K562 (cell line): ENCODE measurements at regions not wholly inside any gene's neighbourhood (a gene's known extent, or its start where the extent isn't known, plus 50 kb on each side); places are given as distances from the start of the nearest gene placed in this dataset.

Experiments used
- ATAC-seq: fragments of 200-7000 bp; cut with Tn5 transposase; 3 replicates; pipeline ENCODE4 v1.9.1; 2020; ENCODE audit warnings: moderate library complexity
- BruUV-seq: library from RNA; stranded (reverse); fragments of 400-500 nt; replicated peaks from 2 replicates; lab custom pipeline; 2021; lab: Mats Ljungman, UMichigan
- CTCF ChIA-PET: fragments of 300-600 bp; formaldehyde crosslinking; extraction: SDS; loops from one replicate; lab custom pipeline; 2021; ENCODE audit warnings: low intra/inter-chr PET ratio; lab: Yijun Ruan, JAX
- POLR2A ChIA-PET: fragments of 300-600, 350-650 bp; sonication (Branson Sonifier 250); formaldehyde crosslinking; extraction: SDS; loops from one replicate; lab custom pipeline; 2021; ENCODE audit warnings: antibody characterized with exemption, inconsistent platforms; lab: Yijun Ruan, JAX
- DNase-seq, 4 experiments: peaks; one replicate each; pipeline versions ENCODE4 v3.0.0 to v3.0.0-alpha.2; 2011 to 2018; ENCODE audit warnings: low spot score in 3 of 4, mixed read lengths in 3 of 4; ENCODE audit errors: extremely low read depth in 1 of 4
- FAIRE-seq: peaks from 2 replicates; lab custom pipeline; 2011; peaks lifted over from hg19 to GRCh38; lab: Jason Lieb, UNC
- H2AFZ ChIP-seq: 2 replicates; pipeline ENCODE4 v1.6.0; 2011; ENCODE audit warnings: low read depth, low read length, control low read depth, inconsistent platforms
- H3K27ac ChIP-seq: fragments of 200-600 bp; 3 replicates; pipeline ENCODE4 v1.8.0; 2011; ENCODE audit warnings: low read depth, mild to moderate bottlenecking, control low read depth, inconsistent platforms, low read length, moderate library complexity, mixed read lengths; ENCODE audit errors: extremely low read depth
- H3K27me3 ChIP-seq, 2 experiments: fragments of 300-600 bp in 1 of 2; 2 replicates in 1 of 2; 3 replicates in 1 of 2; pipeline versions ENCODE4 v1.6.0 to v1.8.0; 2011; ENCODE audit warnings: inconsistent platforms in 2 of 2, low read length in 2 of 2, mild to moderate bottlenecking in 1 of 2, mixed read lengths in 1 of 2, moderate library complexity in 1 of 2; ENCODE audit not compliant: control insufficient read depth in 2 of 2, insufficient read depth in 2 of 2
- H3K36me3 ChIP-seq: fragments of 300-600 bp; 3 replicates; pipeline ENCODE4 v1.8.0; 2011; ENCODE audit warnings: mild to moderate bottlenecking, low read length, inconsistent platforms; ENCODE audit not compliant: control insufficient read depth, insufficient read depth
- H3K4me1 ChIP-seq, 2 experiments: fragments of 200-600 bp in 1 of 2; replicated peaks in 1 of 2; 2 replicates in 1 of 2; 3 replicates in 1 of 2; pipeline versions ENCODE4 v1.5.1 to v1.8.0; 2011; ENCODE audit warnings: inconsistent platforms in 2 of 2, low read length in 2 of 2, mild to moderate bottlenecking in 1 of 2, mixed read lengths in 1 of 2, moderate library complexity in 1 of 2; ENCODE audit not compliant: control insufficient read depth in 2 of 2, insufficient read depth in 2 of 2
- H3K4me2 ChIP-seq: 2 replicates; pipeline ENCODE4 v1.6.1; 2011; ENCODE audit warnings: low read length, control low read depth, inconsistent platforms, mixed read lengths; ENCODE audit not compliant: insufficient read depth
- H3K4me3 ChIP-seq: fragments of 200-600 bp; sonication (generic), shearing (Covaris generic); 2 replicates; pipeline ENCODE4 v1.5.1; 2016; ENCODE audit warnings: control low read depth, inconsistent platforms
- H3K79me2 ChIP-seq: fragments of 200-600 bp; 3 replicates; pipeline ENCODE4 v1.8.0; 2011; ENCODE audit warnings: low read length, inconsistent platforms; ENCODE audit not compliant: control insufficient read depth, insufficient read depth
- H3K9ac ChIP-seq, 2 experiments: 2 replicates each; pipeline versions ENCODE4 v1.6.0 to v1.6.1; 2011; ENCODE audit warnings: low read depth in 2 of 2, low read length in 2 of 2, control low read depth in 1 of 2, inconsistent platforms in 1 of 2, mild to moderate bottlenecking in 1 of 2, mixed read lengths in 1 of 2; ENCODE audit not compliant: insufficient read depth in 1 of 2
- H3K9me1 ChIP-seq: one replicate; pipeline ENCODE4 v1.6.0; 2011; ENCODE audit warnings: inconsistent platforms, mild to moderate bottlenecking, low read length, moderate library complexity; ENCODE audit not compliant: control insufficient read depth, insufficient read depth
- H3K9me3 ChIP-seq: replicated peaks from 2 replicates; pipeline ENCODE4 v1.5.1; 2011; ENCODE audit warnings: low read depth, low read length, inconsistent platforms; ENCODE audit not compliant: control insufficient read depth, insufficient read depth
- H4K20me1 ChIP-seq: replicated peaks from 2 replicates; pipeline ENCODE4 v1.6.1; 2011; ENCODE audit warnings: low read length, inconsistent platforms, mixed read lengths; ENCODE audit not compliant: control insufficient read depth, insufficient read depth
- MTA3 ChIP-seq: fragments of 450-650 bp; formaldehyde crosslinking; IDR thresholded peaks from 2 replicates; pipeline ENCODE4 v1.6.1; 2017; ENCODE audit warnings: mild to moderate bottlenecking, borderline replicate concordance
- POLR3A ChIP-seq: IDR thresholded peaks from 2 replicates; pipeline ENCODE4 v1.6.1; 2011; ENCODE audit warnings: borderline replicate concordance, mild to moderate bottlenecking, moderate library complexity; ENCODE audit not compliant: insufficient read length, insufficient read depth; ENCODE audit errors: extremely low read depth
- SP2 ChIP-seq: IDR thresholded peaks from 2 replicates; pipeline ENCODE4 v1.6.1; 2011; ENCODE audit warnings: mild to moderate bottlenecking, low read depth, low read length, moderate library complexity; ENCODE audit not compliant: poor library complexity, severe bottlenecking; ENCODE audit errors: extremely low read depth
- TSC22D4 ChIP-seq: fragments of 450-650 bp; IDR thresholded peaks from 2 replicates; pipeline ENCODE4 v1.6.1; 2016; ENCODE audit warnings: missing genetic modification characterization, missing biosample characterization, control low read depth
- ZNF124 ChIP-seq: sonication (generic); formaldehyde crosslinking; IDR thresholded peaks from 2 replicates; pipeline ENCODE4 v1.8.1; 2022; ENCODE audit warnings: missing genetic modification reagents
- ZNF586 ChIP-seq: fragments of 450-650 bp; formaldehyde crosslinking; conservative IDR thresholded peaks from 2 replicates; pipeline ENCODE4 v1.4.0; 2020; ENCODE audit warnings: mild to moderate bottlenecking, moderate library complexity
- WGBS: fragments of 100-300 bp; shearing (Covaris generic); methylation state at CpG from one replicate; pipeline ENCODE4 v1.1.6; 2016; ENCODE audit warnings: low coverage, mixed read lengths; ENCODE audit not compliant: insufficient coverage; ENCODE audit errors: missing lambda C conversion rate; 5-methylcytosine and 5-hydroxymethylcytosine counted together
- in situ Hi-C: fragments of 300-500 bp; cut with MboI; formaldehyde crosslinking; loops from 4 replicates; pipeline ENCODE4 v1.15.0; 2018; ENCODE audit warnings: inconsistent platforms, mixed read lengths
- intact Hi-C: fragments of 100-400 bp; cut with micrococcal nuclease; formaldehyde crosslinking; loops from 2 replicates; pipeline ENCODE4 v1.14.2; 2022
- TF ChIP-seq, protein P1 (sequence below): sonication (generic); formaldehyde crosslinking; IDR thresholded peaks from 2 replicates; pipeline ENCODE4 v1.8.1; 2023; ENCODE audit warnings: missing genetic modification reagents, mild to moderate bottlenecking, borderline replicate concordance
- TF ChIP-seq, protein P2 (sequence below), 2 experiments: fragments of 450-650 bp; IDR thresholded peaks; 2 replicates each; pipeline ENCODE4 v1.6.1; 2016; ENCODE audit warnings: mild to moderate bottlenecking in 2 of 2, borderline replicate concordance in 1 of 2, low read depth in 1 of 2, moderate library complexity in 1 of 2

DNA sequence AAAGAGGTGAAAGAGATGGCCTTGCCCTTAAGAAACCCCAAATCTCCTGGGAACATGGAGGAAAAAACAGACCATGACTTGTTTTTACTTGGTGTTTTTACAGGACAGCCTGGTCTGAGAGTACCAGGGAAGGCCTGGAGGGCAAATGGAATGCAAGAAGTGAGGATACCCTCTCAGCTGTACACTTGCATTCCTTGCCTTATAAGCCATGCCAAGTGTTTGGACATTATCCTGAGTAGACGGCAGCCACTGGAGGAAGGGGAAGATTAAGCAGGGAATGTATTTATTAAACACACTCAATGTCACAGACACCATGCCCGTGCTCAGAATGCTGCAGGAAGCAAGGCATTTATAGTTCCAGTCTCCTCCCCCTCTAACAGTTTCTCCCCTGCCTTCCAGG is 581.4 kb downstream of the CDK5RAP2 start (continued):
- TF ChIP-seq, protein P1, sequence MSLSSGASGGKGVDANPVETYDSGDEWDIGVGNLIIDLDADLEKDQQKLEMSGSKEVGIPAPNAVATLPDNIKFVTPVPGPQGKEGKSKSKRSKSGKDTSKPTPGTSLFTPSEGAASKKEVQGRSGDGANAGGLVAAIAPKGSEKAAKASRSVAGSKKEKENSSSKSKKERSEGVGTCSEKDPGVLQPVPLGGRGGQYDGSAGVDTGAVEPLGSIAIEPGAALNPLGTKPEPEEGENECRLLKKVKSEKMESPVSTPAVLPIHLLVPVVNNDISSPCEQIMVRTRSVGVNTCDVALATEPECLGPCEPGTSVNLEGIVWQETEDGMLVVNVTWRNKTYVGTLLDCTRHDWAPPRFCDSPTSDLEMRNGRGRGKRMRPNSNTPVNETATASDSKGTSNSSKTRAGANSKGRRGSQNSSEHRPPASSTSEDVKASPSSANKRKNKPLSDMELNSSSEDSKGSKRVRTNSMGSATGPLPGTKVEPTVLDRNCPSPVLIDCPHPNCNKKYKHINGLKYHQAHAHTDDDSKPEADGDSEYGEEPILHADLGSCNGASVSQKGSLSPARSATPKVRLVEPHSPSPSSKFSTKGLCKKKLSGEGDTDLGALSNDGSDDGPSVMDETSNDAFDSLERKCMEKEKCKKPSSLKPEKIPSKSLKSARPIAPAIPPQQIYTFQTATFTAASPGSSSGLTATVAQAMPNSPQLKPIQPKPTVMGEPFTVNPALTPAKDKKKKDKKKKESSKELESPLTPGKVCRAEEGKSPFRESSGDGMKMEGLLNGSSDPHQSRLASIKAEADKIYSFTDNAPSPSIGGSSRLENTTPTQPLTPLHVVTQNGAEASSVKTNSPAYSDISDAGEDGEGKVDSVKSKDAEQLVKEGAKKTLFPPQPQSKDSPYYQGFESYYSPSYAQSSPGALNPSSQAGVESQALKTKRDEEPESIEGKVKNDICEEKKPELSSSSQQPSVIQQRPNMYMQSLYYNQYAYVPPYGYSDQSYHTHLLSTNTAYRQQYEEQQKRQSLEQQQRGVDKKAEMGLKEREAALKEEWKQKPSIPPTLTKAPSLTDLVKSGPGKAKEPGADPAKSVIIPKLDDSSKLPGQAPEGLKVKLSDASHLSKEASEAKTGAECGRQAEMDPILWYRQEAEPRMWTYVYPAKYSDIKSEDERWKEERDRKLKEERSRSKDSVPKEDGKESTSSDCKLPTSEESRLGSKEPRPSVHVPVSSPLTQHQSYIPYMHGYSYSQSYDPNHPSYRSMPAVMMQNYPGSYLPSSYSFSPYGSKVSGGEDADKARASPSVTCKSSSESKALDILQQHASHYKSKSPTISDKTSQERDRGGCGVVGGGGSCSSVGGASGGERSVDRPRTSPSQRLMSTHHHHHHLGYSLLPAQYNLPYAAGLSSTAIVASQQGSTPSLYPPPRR (CRISPR knock-in tag): no peak
- TF ChIP-seq TSC22D4 (tag): no peak
- TF ChIP-seq MTA3: no peak

DNA sequence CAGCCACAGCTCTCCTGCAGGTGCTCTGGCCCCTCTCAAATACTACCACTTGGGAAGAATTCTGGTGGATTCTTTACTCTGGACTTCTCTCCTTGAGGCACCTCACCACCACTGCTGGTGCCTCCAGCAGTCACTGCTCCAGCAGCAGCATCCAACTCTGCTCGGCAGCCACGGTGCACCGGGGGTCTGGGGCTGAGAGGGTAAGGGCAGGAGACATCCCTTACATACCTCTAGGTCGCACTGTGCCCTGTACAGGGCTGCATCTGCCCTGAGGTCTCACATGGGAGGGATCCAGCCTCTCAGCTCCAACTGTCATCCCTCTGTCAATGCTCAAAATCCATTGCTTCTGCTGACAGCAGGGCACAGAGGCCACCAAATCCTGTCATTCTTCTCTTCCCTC is 588.2 kb downstream of the CDK5RAP2 start:
- Histone ChIP-seq H3K9me1 (no peaks in the 10 kb centered on the region), H3K27ac (no peak overlapping the region), H3K4me2 (no peak overlapping the region), H4K20me1 (no peaks in the 10 kb centered on the region), H3K27me3 (no peaks in the 10 kb centered on the region), H3K4me3 (no peak overlapping the region), H3K79me2 (no peaks in the 10 kb centered on the region), H3K9ac (no peak overlapping the region), H3K9me3 (no peaks in the 10 kb centered on the region), H3K4me1 (no peaks in the 10 kb centered on the region), H2AFZ (no peak overlapping the region), H3K36me3 (no peaks in the 10 kb centered on the region)
- in situ Hi-C loops (no loop called here), intact Hi-C loops (no loop called here)
- no TSS peak for BruUV-seq
- CTCF ChIA-PET: no interaction called here
- POLR2A ChIA-PET: interaction anchor here (0.6 kb wide), 1 partner anchor 88 kb away, joined by 3 read pairs; no protein-coding TSS in a partner anchor
- 3% methylated on average over 3 of the region's 4 CpGs for WGBS
- FAIRE-seq (no peak), DNase-seq (no peak), ATAC-seq (no peak)
- TF ChIP-seq ZNF586 (CRISPR knock-in tag): no peak
- TF ChIP-seq POLR3A: no peak
- TF ChIP-seq, protein P2, sequence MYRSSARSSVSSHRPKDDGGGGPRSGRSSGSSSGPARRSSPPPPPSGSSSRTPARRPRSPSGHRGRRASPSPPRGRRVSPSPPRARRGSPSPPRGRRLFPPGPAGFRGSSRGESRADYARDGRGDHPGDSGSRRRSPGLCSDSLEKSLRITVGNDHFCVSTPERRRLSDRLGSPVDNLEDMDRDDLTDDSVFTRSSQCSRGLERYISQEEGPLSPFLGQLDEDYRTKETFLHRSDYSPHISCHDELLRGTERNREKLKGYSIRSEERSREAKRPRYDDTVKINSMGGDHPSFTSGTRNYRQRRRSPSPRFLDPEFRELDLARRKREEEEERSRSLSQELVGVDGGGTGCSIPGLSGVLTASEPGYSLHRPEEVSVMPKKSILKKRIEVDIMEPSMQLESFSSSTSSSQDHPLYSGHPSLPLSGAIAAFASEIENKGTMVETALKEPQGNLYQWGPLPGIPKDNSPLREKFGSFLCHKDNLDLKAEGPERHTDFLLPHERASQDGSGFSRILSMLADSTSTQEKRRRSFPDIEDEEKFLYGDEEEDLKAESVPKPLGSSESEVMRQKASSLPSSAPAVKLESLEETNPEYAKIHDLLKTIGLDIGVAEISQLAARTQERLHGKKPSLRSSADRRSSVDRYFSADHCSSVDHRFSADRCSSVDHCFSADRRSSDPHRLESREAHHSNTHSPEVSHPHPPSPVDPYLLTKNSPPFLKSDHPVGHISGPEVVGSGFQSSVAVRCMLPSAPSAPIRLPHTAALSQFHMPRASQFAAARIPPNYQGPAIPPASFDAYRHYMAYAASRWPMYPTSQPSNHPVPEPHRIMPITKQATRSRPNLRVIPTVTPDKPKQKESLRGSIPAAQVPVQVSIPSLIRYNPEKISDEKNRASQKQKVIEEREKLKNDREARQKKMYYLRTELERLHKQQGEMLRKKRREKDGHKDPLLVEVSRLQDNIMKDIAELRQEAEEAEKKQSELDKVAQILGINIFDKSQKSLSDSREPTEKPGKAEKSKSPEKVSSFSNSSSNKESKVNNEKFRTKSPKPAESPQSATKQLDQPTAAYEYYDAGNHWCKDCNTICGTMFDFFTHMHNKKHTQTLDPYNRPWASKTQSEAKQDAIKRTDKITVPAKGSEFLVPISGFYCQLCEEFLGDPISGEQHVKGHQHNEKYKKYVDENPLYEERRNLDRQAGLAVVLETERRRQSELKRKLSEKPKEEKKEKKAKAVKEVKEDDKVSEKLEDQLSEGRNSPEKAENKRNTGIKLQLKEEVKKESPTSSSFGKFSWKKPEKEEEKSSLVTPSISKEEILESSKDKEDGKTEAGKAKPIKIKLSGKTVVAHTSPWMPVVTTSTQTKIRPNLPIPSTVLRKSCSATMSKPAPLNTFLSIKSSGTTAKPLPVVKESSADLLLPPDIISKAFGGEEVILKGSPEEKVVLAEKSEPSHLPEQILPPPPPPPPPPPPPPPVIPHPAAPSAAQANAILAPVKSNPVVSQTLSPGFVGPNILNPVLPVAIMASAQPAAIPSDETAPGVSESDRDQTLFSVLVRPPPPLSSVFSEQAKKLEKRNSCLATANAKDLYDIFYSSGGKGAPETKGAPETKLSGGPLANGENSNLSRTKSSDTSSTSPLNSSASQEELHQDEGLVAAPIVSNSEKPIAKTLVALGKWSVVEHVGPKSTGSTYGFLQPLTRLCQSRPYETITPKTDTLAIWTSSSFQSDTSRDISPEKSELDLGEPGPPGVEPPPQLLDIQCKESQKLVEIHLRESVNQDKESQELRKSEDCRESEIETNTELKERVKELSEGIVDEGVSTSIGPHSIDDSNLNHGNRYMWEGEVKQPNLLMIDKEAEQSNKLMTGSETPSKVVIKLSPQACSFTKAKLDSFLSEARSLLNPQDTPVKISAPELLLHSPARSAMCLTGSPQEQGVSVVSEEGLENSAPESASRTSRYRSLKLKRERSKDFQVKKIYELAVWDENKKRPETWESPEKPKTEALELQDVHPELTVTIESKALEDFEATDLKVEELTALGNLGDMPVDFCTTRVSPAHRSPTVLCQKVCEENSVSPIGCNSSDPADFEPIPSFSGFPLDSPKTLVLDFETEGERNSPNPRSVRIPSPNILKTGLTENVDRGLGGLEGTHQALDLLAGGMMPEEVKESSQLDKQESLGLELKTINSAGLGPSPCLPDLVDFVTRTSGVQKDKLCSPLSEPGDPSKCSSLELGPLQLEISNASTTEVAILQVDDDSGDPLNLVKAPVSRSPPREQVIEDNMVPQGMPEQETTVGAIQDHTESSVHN (IDR thresholded peaks at IDR 0.05; ENCODE audit: borderline replicate concordance in 1 of 2, low read depth in 1 of 2): no peak
- TF ChIP-seq SP2: no peak
- no peak for TF ChIP-seq ZNF124
